ENCODE measurements at regions not wholly inside any gene's neighbourhood (a gene's known extent, or its start where the extent isn't known, plus 50 kb on each side); places are given as distances from the start of the nearest gene placed in this dataset.

GRCh38 chr2:8067784-8068336, 614.0 kb upstream of the ID2 start:
- Histone ChIP-seq H3K27me3 (ENCODE audit: control insufficient read depth in 3 of 3, insufficient read depth in 3 of 3, low read length in 3 of 3) (peaks cover 0 to 3% (median 0%) of the 10 kb centered on the region in 3 donors), H3K4me3 (ENCODE audit: low read length in 3 of 3) (no peak overlapping the region), H3K4me1 (ENCODE audit: control insufficient read depth in 3 of 3, insufficient read depth in 3 of 3, low read length in 3 of 3) (no peaks in the 10 kb centered on the region), H3K9me3 (ENCODE audit: control insufficient read depth in 3 of 3, low read length in 3 of 3) (no peaks in the 10 kb centered on the region), H3K36me3 (ENCODE audit: control insufficient read depth in 3 of 3, insufficient read depth in 3 of 3, low read length in 3 of 3) (no peaks in the 10 kb centered on the region), H3K9ac (ENCODE audit: low read depth in 1 of 3, low read length in 3 of 3) (no peak overlapping the region), H3K27ac (ENCODE audit: low read depth, low read length) (no peak overlapping the region)

- no peaks in the 10 kb centered on the region for H3K36me3 ChIP-seq (ENCODE audit: control insufficient read depth in 3 of 3, insufficient read depth in 3 of 3, low read length in 3 of 3)
- H3K27ac ChIP-seq (ENCODE audit: low read depth, low read length), result no peak overlapping the region
- no peaks in the 10 kb centered on the region for H3K9me3 ChIP-seq (ENCODE audit: control insufficient read depth in 3 of 3, low read length in 3 of 3)
- peaks cover 0 to 3% (median 0%) of the 10 kb centered on the region in 3 donors for H3K27me3 ChIP-seq (ENCODE audit: control insufficient read depth in 3 of 3, insufficient read depth in 3 of 3, low read length in 3 of 3)
- no peak overlapping the region for H3K4me3 ChIP-seq (ENCODE audit: low read length in 3 of 3)
- no peaks in the 10 kb centered on the region for H3K4me1 ChIP-seq (ENCODE audit: control insufficient read depth in 3 of 3, insufficient read depth in 3 of 3, low read length in 3 of 3)
- H3K9ac ChIP-seq (ENCODE audit: low read depth in 1 of 3, low read length in 3 of 3), result no peak overlapping the region
Observed at GRCh38 chr2:8072907-8073306, 608.9 kb upstream of the ID2 start.

- no peaks in the 10 kb centered on the region for H3K36me3 ChIP-seq (ENCODE audit: control insufficient read depth in 3 of 3, insufficient read depth in 3 of 3, low read length in 3 of 3)
Observed at GRCh38 chr2:8073916-8074315, 607.9 kb upstream of the ID2 start.

DNA sequence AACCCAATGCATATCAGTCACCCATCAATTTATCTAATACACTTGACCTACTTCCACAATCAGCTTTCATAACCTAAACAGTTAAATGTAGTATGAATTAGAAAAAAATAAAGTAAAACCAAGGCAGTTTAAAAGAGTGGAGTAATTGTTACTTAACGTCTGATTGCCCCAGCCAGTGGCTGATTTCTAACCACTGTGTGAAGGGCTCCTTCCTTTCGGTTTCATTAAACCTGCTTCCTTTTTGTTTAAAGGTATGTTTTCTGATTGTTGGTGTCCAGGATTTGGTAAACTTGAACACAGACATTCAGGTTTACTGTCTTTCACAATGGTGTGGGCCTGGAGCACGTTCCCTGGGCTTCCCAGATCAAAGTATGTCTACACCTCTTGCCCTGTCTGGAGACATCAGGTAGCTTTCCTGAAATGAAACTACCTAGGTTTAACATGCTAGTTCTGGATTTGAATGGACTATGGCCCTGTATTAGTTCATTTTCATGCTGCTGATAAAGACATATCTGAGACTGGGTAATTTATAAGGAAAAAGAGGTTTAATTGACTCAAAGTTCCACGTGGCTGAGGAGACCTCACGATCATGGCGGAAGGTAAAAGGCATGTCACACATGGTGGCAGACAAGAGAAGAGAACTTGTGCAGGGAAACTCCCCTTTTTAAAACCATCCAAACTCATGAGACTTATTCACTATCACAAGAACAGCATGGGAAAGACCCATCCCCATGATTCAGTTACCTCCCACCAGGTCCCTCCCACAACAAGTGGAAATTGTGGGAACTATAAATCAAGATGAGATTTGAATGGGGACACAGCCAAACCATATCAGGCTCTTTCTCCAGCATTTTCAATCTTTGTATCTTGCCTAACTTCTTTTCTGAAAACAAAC, 605.2 kb upstream of the ID2 start:
- Histone ChIP-seq H3K36me3 (ENCODE audit: control insufficient read depth in 3 of 3, insufficient read depth in 3 of 3, low read length in 3 of 3) (no peaks in the 10 kb centered on the region), H3K4me3 (ENCODE audit: low read length in 3 of 3) (no peak overlapping the region), H3K9ac (ENCODE audit: low read depth in 1 of 3, low read length in 3 of 3) (no peak overlapping the region), H3K9me3 (ENCODE audit: control insufficient read depth in 3 of 3, low read length in 3 of 3) (no peaks in the 10 kb centered on the region), H3K27me3 (ENCODE audit: control insufficient read depth in 3 of 3, insufficient read depth in 3 of 3, low read length in 3 of 3) (no peaks in the 10 kb centered on the region), H3K4me1 (ENCODE audit: control insufficient read depth in 3 of 3, insufficient read depth in 3 of 3, low read length in 3 of 3) (no peaks in the 10 kb centered on the region), H3K27ac (ENCODE audit: low read depth, low read length) (no peak overlapping the region)

More at GRCh38 chr2:8073916-8074315, 607.9 kb upstream of the ID2 start:
- Histone ChIP-seq H3K9me3 (ENCODE audit: control insufficient read depth in 3 of 3, low read length in 3 of 3) (no peaks in the 10 kb centered on the region), H3K4me1 (ENCODE audit: control insufficient read depth in 3 of 3, insufficient read depth in 3 of 3, low read length in 3 of 3) (no peaks in the 10 kb centered on the region), H3K27ac (ENCODE audit: low read depth, low read length) (no peak overlapping the region), H3K9ac (ENCODE audit: low read depth in 1 of 3, low read length in 3 of 3) (no peak overlapping the region), H3K4me3 (ENCODE audit: low read length in 3 of 3) (no peak overlapping the region), H3K27me3 (ENCODE audit: control insufficient read depth in 3 of 3, insufficient read depth in 3 of 3, low read length in 3 of 3) (no peaks in the 10 kb centered on the region)

DNA sequence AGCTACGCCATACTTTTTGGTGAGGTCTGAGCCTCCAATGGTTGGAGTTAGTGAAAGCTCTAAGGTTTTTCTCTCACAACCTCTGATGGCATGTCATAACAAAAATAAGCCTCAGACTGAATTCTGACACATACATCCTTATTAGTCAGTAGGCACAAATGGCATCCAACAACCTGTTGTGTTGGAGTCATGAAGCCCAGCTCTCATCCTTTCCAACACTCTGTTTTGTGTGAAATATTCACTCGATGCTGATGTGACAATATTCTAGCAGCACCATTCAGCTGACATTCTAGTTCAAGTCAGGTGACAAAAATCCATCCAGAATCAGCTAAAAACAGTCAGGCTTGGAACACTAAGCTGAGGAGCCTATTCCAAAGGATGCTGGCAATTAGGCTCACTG, 603.2 kb upstream of the ID2 start:
- Histone ChIP-seq H3K9ac (ENCODE audit: low read depth in 1 of 3, low read length in 3 of 3) (no peak overlapping the region), H3K9me3 (ENCODE audit: control insufficient read depth in 3 of 3, low read length in 3 of 3) (no peaks in the 10 kb centered on the region), H3K4me3 (ENCODE audit: low read length in 3 of 3) (no peak overlapping the region), H3K27me3 (ENCODE audit: control insufficient read depth in 3 of 3, insufficient read depth in 3 of 3, low read length in 3 of 3) (no peaks in the 10 kb centered on the region), H3K36me3 (ENCODE audit: control insufficient read depth in 3 of 3, insufficient read depth in 3 of 3, low read length in 3 of 3) (no peaks in the 10 kb centered on the region), H3K27ac (ENCODE audit: low read depth, low read length) (no peak overlapping the region), H3K4me1 (ENCODE audit: control insufficient read depth in 3 of 3, insufficient read depth in 3 of 3, low read length in 3 of 3) (no peaks in the 10 kb centered on the region)

DNA sequence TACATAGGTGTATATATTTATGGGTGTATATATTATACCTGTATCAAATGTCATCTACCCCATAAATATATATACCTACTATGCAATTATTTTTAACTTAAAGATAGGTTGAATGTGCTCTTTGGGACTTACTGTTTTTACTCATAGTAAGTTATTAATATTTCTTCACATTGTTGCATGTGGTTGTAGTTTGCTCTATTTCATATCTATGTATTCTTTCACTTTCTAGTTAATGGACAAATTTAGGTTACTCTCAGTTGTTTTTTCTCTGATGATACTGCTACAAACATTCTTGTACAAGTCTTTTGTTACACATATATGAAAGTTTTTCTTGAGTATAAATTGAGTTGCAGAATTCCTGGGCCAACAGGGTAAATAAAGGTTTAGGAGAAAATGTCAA, 601.8 kb upstream of the ID2 start:
- Histone ChIP-seq H3K9ac (ENCODE audit: low read depth in 1 of 3, low read length in 3 of 3) (no peak overlapping the region), H3K27me3 (ENCODE audit: control insufficient read depth in 3 of 3, insufficient read depth in 3 of 3, low read length in 3 of 3) (no peaks in the 10 kb centered on the region), H3K4me3 (ENCODE audit: low read length in 3 of 3) (no peak overlapping the region), H3K27ac (ENCODE audit: low read depth, low read length) (no peak overlapping the region), H3K9me3 (ENCODE audit: control insufficient read depth in 3 of 3, low read length in 3 of 3) (no peaks in the 10 kb centered on the region), H3K4me1 (ENCODE audit: control insufficient read depth in 3 of 3, insufficient read depth in 3 of 3, low read length in 3 of 3) (no peaks in the 10 kb centered on the region), H3K36me3 (ENCODE audit: control insufficient read depth in 3 of 3, insufficient read depth in 3 of 3, low read length in 3 of 3) (no peaks in the 10 kb centered on the region)

DNA sequence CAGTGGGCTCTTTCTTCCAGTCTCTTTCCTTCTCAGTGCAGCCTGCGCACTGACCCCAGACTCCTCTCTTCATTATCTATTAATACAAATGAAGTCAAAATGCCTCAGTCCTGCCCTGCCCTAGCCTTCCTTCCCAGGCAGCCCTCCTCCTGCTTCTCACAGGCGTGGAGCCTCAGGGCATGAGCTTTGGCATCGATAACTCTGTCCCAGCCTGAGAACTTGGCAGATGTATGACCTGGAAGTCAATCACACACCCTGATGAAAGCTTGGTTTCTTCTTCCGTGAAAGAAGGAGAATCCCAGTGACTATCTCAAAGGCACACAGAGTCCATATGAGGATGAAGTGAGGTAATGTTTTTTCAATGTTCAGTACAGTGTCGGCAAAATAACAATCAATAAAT, 600.7 kb upstream of the ID2 start:
- no peaks in the 10 kb centered on the region for H3K36me3 ChIP-seq (ENCODE audit: control insufficient read depth in 3 of 3, insufficient read depth in 3 of 3, low read length in 3 of 3)
- H3K9ac ChIP-seq (ENCODE audit: low read depth in 1 of 3, low read length in 3 of 3), result no peak overlapping the region
- H3K9me3 ChIP-seq (ENCODE audit: control insufficient read depth in 3 of 3, low read length in 3 of 3), result no peaks in the 10 kb centered on the region
- no peaks in the 10 kb centered on the region for H3K27me3 ChIP-seq (ENCODE audit: control insufficient read depth in 3 of 3, insufficient read depth in 3 of 3, low read length in 3 of 3)
- no peak overlapping the region for H3K27ac ChIP-seq (ENCODE audit: low read depth, low read length)
- no peaks in the 10 kb centered on the region for H3K4me1 ChIP-seq (ENCODE audit: control insufficient read depth in 3 of 3, insufficient read depth in 3 of 3, low read length in 3 of 3)
- H3K4me3 ChIP-seq (ENCODE audit: low read length in 3 of 3), result no peak overlapping the region

GRCh38 chr2:8082840-8083239, 599.0 kb upstream of the ID2 start:
- no peak overlapping the region for H3K4me3 ChIP-seq (ENCODE audit: low read length in 3 of 3)
- no peak overlapping the region for H3K27ac ChIP-seq (ENCODE audit: low read depth, low read length)
- no peak overlapping the region for H3K9ac ChIP-seq (ENCODE audit: low read depth in 1 of 3, low read length in 3 of 3)
- H3K4me1 ChIP-seq (ENCODE audit: control insufficient read depth in 3 of 3, insufficient read depth in 3 of 3, low read length in 3 of 3), result no peaks in the 10 kb centered on the region
- H3K36me3 ChIP-seq (ENCODE audit: control insufficient read depth in 3 of 3, insufficient read depth in 3 of 3, low read length in 3 of 3), result no peaks in the 10 kb centered on the region
- no peaks in the 10 kb centered on the region for H3K27me3 ChIP-seq (ENCODE audit: control insufficient read depth in 3 of 3, insufficient read depth in 3 of 3, low read length in 3 of 3)
- no peaks in the 10 kb centered on the region for H3K9me3 ChIP-seq (ENCODE audit: control insufficient read depth in 3 of 3, low read length in 3 of 3)

DNA sequence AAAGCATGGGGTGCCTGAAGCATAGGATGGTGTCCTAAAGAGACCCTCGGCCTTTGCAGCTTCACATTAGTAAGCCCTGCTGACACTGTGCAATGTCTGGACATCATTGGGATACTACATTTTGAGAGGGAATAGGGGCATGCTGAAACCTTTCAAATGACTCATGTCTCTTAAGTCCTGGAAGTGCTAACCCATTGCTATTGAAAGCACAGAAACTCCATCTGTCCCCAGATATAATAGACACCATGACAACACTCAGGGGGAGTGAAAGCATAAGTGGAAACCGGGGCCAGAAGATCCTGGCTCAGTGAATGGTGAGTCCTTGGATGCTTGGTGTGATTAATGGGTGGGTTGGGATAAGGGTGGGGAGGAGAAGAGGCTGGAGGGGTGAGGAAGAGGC, 595.5 kb upstream of the ID2 start:
- Histone ChIP-seq H3K9ac (ENCODE audit: low read depth in 1 of 3, low read length in 3 of 3) (no peak overlapping the region), H3K36me3 (ENCODE audit: control insufficient read depth in 3 of 3, insufficient read depth in 3 of 3, low read length in 3 of 3) (no peaks in the 10 kb centered on the region), H3K27ac (ENCODE audit: low read depth, low read length) (no peak overlapping the region), H3K4me3 (ENCODE audit: low read length in 3 of 3) (no peak overlapping the region), H3K27me3 (ENCODE audit: control insufficient read depth in 3 of 3, insufficient read depth in 3 of 3, low read length in 3 of 3) (no peaks in the 10 kb centered on the region), H3K4me1 (ENCODE audit: control insufficient read depth in 3 of 3, insufficient read depth in 3 of 3, low read length in 3 of 3) (no peaks in the 10 kb centered on the region), H3K9me3 (ENCODE audit: control insufficient read depth in 3 of 3, low read length in 3 of 3) (no peaks in the 10 kb centered on the region)

GRCh38 chr2:8086796-8087479, 594.9 kb upstream of the ID2 start:
- Histone ChIP-seq H3K4me1 (ENCODE audit: control insufficient read depth in 3 of 3, insufficient read depth in 3 of 3, low read length in 3 of 3) (no peaks in the 10 kb centered on the region), H3K27ac (ENCODE audit: low read depth, low read length) (no peak overlapping the region), H3K4me3 (ENCODE audit: low read length in 3 of 3) (no peak overlapping the region), H3K36me3 (ENCODE audit: control insufficient read depth in 3 of 3, insufficient read depth in 3 of 3, low read length in 3 of 3) (no peaks in the 10 kb centered on the region), H3K27me3 (ENCODE audit: control insufficient read depth in 3 of 3, insufficient read depth in 3 of 3, low read length in 3 of 3) (no peaks in the 10 kb centered on the region), H3K9me3 (ENCODE audit: control insufficient read depth in 3 of 3, low read length in 3 of 3) (no peaks in the 10 kb centered on the region), H3K9ac (ENCODE audit: low read depth in 1 of 3, low read length in 3 of 3) (no peak overlapping the region)
